SK-N-SH (cell line): ENCODE measurements at regions not wholly inside any gene's neighbourhood (a gene's known extent, or its start where the extent isn't known, plus 50 kb on each side); places are given as distances from the start of the nearest gene placed in this dataset.
"Not testable (repeated sequence)": the region's sequence is repeated elsewhere in the genome, so short reads cannot be mapped to it uniquely, and the experiment has no call there.

Source experiments
- CTCF ChIA-PET: fragments of 300-600, 350-600 bp; formaldehyde crosslinking; extraction: SDS; loops from one replicate; lab custom pipeline; 2021; lab: Yijun Ruan, JAX
- POLR2A ChIA-PET: fragments of 350-600 bp; sonication (Branson Sonifier 250); formaldehyde crosslinking; extraction: SDS; loops from one replicate; lab custom pipeline; 2020; ENCODE audit warnings: antibody characterized with exemption, inconsistent platforms; lab: Yijun Ruan, JAX
- DNase-seq: peaks from one replicate; pipeline ENCODE4 v3.0.0; 2012
- H2AFZ ChIP-seq: fragments of 200-600 bp; sonication (generic); 2 replicates; pipeline ENCODE4 v1.8.1; 2016; ENCODE audit warnings: antibody characterized with exemption, mild to moderate bottlenecking, low read depth
- H3F3A ChIP-seq: fragments of 200-600 bp; sonication (generic); replicated peaks from 2 replicates; pipeline ENCODE3; 2016; ENCODE audit warnings: antibody characterized with exemption, mild to moderate bottlenecking; ENCODE audit not compliant: insufficient read depth
- H3K27ac ChIP-seq, 2 experiments: fragments of 200-500 bp in 1 of 2; fragments of 200-600 bp in 1 of 2; sonication (Bioruptor generic) in 1 of 2; sonication (generic), shearing (Covaris generic) in 1 of 2; 2 replicates each; pipeline versions ENCODE4 v1.5.1 to v1.6.1; 2014 to 2016; ENCODE audit warnings: low read depth in 2 of 2, inconsistent platforms in 1 of 2, low read length in 1 of 2, mild to moderate bottlenecking in 1 of 2, mixed read lengths in 1 of 2
- H3K27me3 ChIP-seq: fragments of 200-600 bp; sonication (generic), shearing (Covaris generic); 2 replicates; pipeline ENCODE4 v1.6.1; 2016; ENCODE audit warnings: mixed run types; ENCODE audit not compliant: insufficient read depth
- H3K36me3 ChIP-seq, 2 experiments: fragments of 200-500 bp in 1 of 2; fragments of 200-600 bp in 1 of 2; sonication (Bioruptor generic) in 1 of 2; sonication (generic) in 1 of 2; replicated peaks in 1 of 2; 2 replicates each; pipeline versions ENCODE3 to v1.5.1; 2014 to 2016; ENCODE audit warnings: low read length in 1 of 2, mild to moderate bottlenecking in 1 of 2; ENCODE audit not compliant: insufficient read depth in 2 of 2, control insufficient read depth in 1 of 2
- H3K4me1 ChIP-seq, 2 experiments: fragments of 200-500 bp in 1 of 2; fragments of 200-600 bp in 1 of 2; sonication (Bioruptor generic) in 1 of 2; sonication (generic), shearing (Covaris generic) in 1 of 2; 2 replicates each; pipeline versions ENCODE4 v1.5.1 to v1.6.1; 2014 to 2016; ENCODE audit warnings: low read depth in 1 of 2, low read length in 1 of 2, mixed run types in 1 of 2; ENCODE audit not compliant: insufficient read depth in 2 of 2, control insufficient read depth in 1 of 2
- H3K4me2 ChIP-seq: fragments of 200-600 bp; sonication (generic), shearing (Covaris generic); 2 replicates; pipeline ENCODE4 v1.6.1; 2017; ENCODE audit warnings: mixed run types
- H3K4me3 ChIP-seq, 2 experiments: fragments of 200-500 bp in 1 of 2; fragments of 200-600 bp in 1 of 2; sonication (Bioruptor generic) in 1 of 2; sonication (generic), shearing (Covaris generic) in 1 of 2; 2 replicates each; pipeline versions ENCODE4 v1.5.1 to v1.8.1; 2014 to 2016; ENCODE audit warnings: low read depth in 2 of 2, inconsistent platforms in 1 of 2, low read length in 1 of 2, mild to moderate bottlenecking in 1 of 2, mixed read lengths in 1 of 2, moderate library complexity in 1 of 2
- H3K79me2 ChIP-seq: fragments of 200-600 bp; sonication (generic); 2 replicates; pipeline ENCODE4 v1.8.1; 2017; ENCODE audit warnings: mild to moderate bottlenecking; ENCODE audit not compliant: insufficient read depth
- H3K9ac ChIP-seq: fragments of 200-600 bp; sonication (generic); 2 replicates; pipeline ENCODE4 v1.6.1; 2017; ENCODE audit warnings: mixed run types
- H3K9me2 ChIP-seq: fragments of 200-600 bp; sonication (generic); 2 replicates; pipeline ENCODE4 v1.6.1; 2017; ENCODE audit warnings: mixed run types
- H3K9me3 ChIP-seq: fragments of 200-600 bp; sonication (generic); 2 replicates; pipeline ENCODE4 v1.6.1; 2017; ENCODE audit warnings: mixed run types, mild to moderate bottlenecking, moderate library complexity
- H4K20me1 ChIP-seq: fragments of 200-600 bp; sonication (generic); 2 replicates; pipeline ENCODE4 v1.6.1; 2017; ENCODE audit warnings: mild to moderate bottlenecking, mixed run types; ENCODE audit not compliant: insufficient read depth
- CHD2 ChIP-seq: fragments of 150-350 bp; IDR thresholded peaks from 2 replicates; pipeline ENCODE4 v1.6.1; 2018; ENCODE audit warnings: low read length; ENCODE audit not compliant: partially characterized antibody
- EP300 ChIP-seq, 2 experiments: IDR thresholded peaks; 2 replicates each; pipeline versions ENCODE4 v1.4.0 to v1.6.1; 2012; ENCODE audit warnings: borderline replicate concordance in 1 of 2, low read depth in 1 of 2, low read length in 1 of 2
- EZH2phosphoT487 ChIP-seq: fragments of 200-600 bp; sonication (generic); IDR thresholded peaks from 2 replicates; pipeline ENCODE4 v1.6.1; 2017; ENCODE audit warnings: low read depth, mixed run types, mild to moderate bottlenecking, antibody characterized with exemption, moderate library complexity, borderline replicate concordance
- FOSL2 ChIP-seq: IDR thresholded peaks from 2 replicates; pipeline ENCODE4 v1.4.0; 2012; ENCODE audit warnings: low read depth, mild to moderate bottlenecking, moderate library complexity, borderline replicate concordance
- FOXJ3 ChIP-seq: sonication (generic); formaldehyde crosslinking; IDR thresholded peaks from 2 replicates; pipeline ENCODE4 v1.5.1; 2020; ENCODE audit warnings: mild to moderate bottlenecking, missing genetic modification reagents
- FOXM1 ChIP-seq: IDR thresholded peaks from 2 replicates; pipeline ENCODE4 v1.4.0; 2012; ENCODE audit warnings: low read depth, mild to moderate bottlenecking
- GABPA ChIP-seq: IDR thresholded peaks from 2 replicates; pipeline ENCODE4 v1.4.0; 2012; ENCODE audit warnings: low read depth, mild to moderate bottlenecking
- GATA2 ChIP-seq: sonication (generic); formaldehyde crosslinking; IDR thresholded peaks from 2 replicates; pipeline ENCODE4 v1.5.0; 2020; ENCODE audit warnings: mild to moderate bottlenecking, missing genetic modification reagents
- NRF1 ChIP-seq: IDR thresholded peaks from 2 replicates; pipeline ENCODE4 v1.6.1; 2012; ENCODE audit warnings: low read depth, mild to moderate bottlenecking, low read length
- RXRA ChIP-seq: IDR thresholded peaks from 2 replicates; pipeline ENCODE4 v1.4.0; 2012; ENCODE audit warnings: low read depth, mild to moderate bottlenecking, borderline replicate concordance
- TAF1 ChIP-seq: IDR thresholded peaks from 2 replicates; pipeline ENCODE4 v1.6.1; 2012; ENCODE audit warnings: low read depth, mild to moderate bottlenecking, low read length, moderate library complexity, borderline replicate concordance
- TCF12 ChIP-seq: IDR thresholded peaks from 2 replicates; pipeline ENCODE4 v1.4.0; 2012
- YY1 ChIP-seq: IDR thresholded peaks from 2 replicates; pipeline ENCODE4 v1.4.0; 2012; ENCODE audit warnings: low read depth, mild to moderate bottlenecking
- ZBTB33 ChIP-seq: IDR thresholded peaks from 2 replicates; pipeline ENCODE4 v1.4.0; 2012; ENCODE audit warnings: low read depth, borderline replicate concordance
- WGBS: methylation state at CpG from one replicate; pipeline ENCODE4 v1.1.6; 2017; ENCODE audit warnings: low lambda C conversion rate; 5-methylcytosine and 5-hydroxymethylcytosine counted together
- TF ChIP-seq, protein P1 (sequence below): IDR thresholded peaks from 2 replicates; pipeline ENCODE4 v1.6.1; 2012; ENCODE audit warnings: mild to moderate bottlenecking, low read depth, low read length, moderate library complexity

DNA sequence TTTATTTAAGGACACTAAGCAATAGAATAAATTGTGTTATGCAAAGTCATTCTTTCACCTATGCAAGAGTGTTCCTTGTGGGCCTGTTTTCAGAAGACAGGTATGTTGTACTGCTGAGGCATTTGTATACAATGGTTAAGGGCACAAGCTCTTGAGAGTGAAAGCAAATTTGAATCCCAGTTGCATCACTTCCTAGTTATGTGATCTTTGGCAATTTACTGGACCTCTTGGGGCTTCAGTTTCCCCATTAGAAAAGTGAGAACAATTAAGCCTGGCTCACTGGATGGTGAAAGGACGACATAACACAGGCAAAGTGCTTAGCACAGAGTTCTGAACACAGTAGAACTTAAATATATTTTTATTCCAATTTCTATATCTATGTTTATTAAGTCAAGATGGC lies 117.4 kb downstream of the EFHB start (continued):
- no peak for TF ChIP-seq FOSL2
- TF ChIP-seq CHD2 = no peak
- TF ChIP-seq RXRA = no peak
- no peak for TF ChIP-seq TAF1

DNA sequence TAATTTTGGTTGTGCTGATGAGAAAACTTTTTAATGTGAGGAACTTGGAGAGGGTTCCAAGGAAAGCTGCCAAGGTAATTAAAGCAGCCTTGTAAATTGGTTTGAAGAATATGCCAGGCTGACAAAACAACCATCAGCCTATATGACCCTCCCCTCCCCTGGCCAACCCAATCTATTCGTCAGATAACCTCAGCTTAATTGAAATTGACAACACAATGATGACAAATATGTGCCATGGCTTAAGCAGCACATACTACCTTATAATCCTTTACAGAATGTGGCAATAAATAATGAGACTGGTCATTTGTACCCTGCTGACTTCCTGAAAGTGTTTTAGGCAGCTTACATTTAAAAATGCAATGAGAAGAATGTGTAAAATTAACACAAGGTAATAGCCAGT lies 118.2 kb downstream of the EFHB start:
- TF ChIP-seq GATA2 (CRISPR knock-in tag) (no peak), NRF1 (no peak), YY1 (no peak), EP300 (IDR thresholded peaks at IDR 0.05; ENCODE audit: borderline replicate concordance in 1 of 2, low read depth in 1 of 2, low read length in 1 of 2) (no peak)
- TF ChIP-seq, all 33 proteins: peak for 0
- Histone ChIP-seq H3K79me2 (no peaks in the 10 kb centered on the region), H3K9me3 (no peaks in the 10 kb centered on the region), H3K36me3 (no peaks in the 10 kb centered on the region), H3K4me1 (no peaks in the 10 kb centered on the region; a peak in 1 of 4 replicates), H3K27ac (no peak overlapping the region), H3K4me2 (no peak overlapping the region), H2AFZ (no peak overlapping the region), H3K9me2 (no peaks in the 10 kb centered on the region), H4K20me1 (no peaks in the 10 kb centered on the region), H3K9ac (no peak overlapping the region), H3K4me3 (no peak overlapping the region), H3K27me3 (no peaks in the 10 kb centered on the region), H3F3A (no peaks in the 10 kb centered on the region)
- 18% methylated on average over 1 of the region's 1 CpG for WGBS
- ChIA-PET CTCF (no interaction called here), POLR2A (no interaction called here)
- no peak for DNase-seq

- H4K20me1 ChIP-seq, DNase-seq, H3K9ac ChIP-seq, H3K9me3 ChIP-seq, H3K4me1 ChIP-seq, H3F3A ChIP-seq, H3K9me2 ChIP-seq, H3K79me2 ChIP-seq, H3K4me3 ChIP-seq, H3K4me2 ChIP-seq, H3K27ac ChIP-seq, H3K27me3 ChIP-seq, CTCF ChIA-PET, POLR2A ChIA-PET, H2AFZ ChIP-seq, H3K36me3 ChIP-seq: not testable (repeated sequence)
- 37% methylated on average over 7 of the region's 7 CpGs for WGBS
Observed at GRCh38 chr3:19813743-19814142, 120.3 kb downstream of the EFHB start.

- H3K9me2 ChIP-seq = no peaks in the 10 kb centered on the region
- no peaks in the 10 kb centered on the region for H3K27me3 ChIP-seq
- POLR2A ChIA-PET = no interaction called here
- no peaks in the 10 kb centered on the region for H3F3A ChIP-seq
- no peaks in the 10 kb centered on the region for H4K20me1 ChIP-seq
- peak; percentile 18 for DNase-seq
- H3K4me3 ChIP-seq = no peak overlapping the region
- H3K79me2 ChIP-seq = no peaks in the 10 kb centered on the region
- H3K4me2 ChIP-seq = no peak overlapping the region
- no peaks in the 10 kb centered on the region for H3K36me3 ChIP-seq
- H3K9me3 ChIP-seq = no peaks in the 10 kb centered on the region
- no peaks in the 10 kb centered on the region; a peak in 1 of 4 replicates for H3K4me1 ChIP-seq
- no peak overlapping the region for H2AFZ ChIP-seq
- H3K9ac ChIP-seq = no peak overlapping the region
- WGBS = 11% methylated on average over 3 of the region's 3 CpGs
- CTCF ChIA-PET = no interaction called here
- no peak overlapping the region for H3K27ac ChIP-seq
- TF ChIP-seq YY1 (no peak), EP300 (IDR thresholded peaks at IDR 0.05; ENCODE audit: borderline replicate concordance in 1 of 2, low read depth in 1 of 2, low read length in 1 of 2) (no peak), FOXJ3 (CRISPR knock-in tag) (no peak), EZH2phosphoT487 (no peak), TCF12 (no peak), FOXM1 (no peak), RXRA (no peak), GABPA (no peak), CHD2 (no peak), ZBTB33 (no peak), GATA2 (CRISPR knock-in tag) (no peak), TAF1 (no peak)
- TF ChIP-seq, protein P1, sequence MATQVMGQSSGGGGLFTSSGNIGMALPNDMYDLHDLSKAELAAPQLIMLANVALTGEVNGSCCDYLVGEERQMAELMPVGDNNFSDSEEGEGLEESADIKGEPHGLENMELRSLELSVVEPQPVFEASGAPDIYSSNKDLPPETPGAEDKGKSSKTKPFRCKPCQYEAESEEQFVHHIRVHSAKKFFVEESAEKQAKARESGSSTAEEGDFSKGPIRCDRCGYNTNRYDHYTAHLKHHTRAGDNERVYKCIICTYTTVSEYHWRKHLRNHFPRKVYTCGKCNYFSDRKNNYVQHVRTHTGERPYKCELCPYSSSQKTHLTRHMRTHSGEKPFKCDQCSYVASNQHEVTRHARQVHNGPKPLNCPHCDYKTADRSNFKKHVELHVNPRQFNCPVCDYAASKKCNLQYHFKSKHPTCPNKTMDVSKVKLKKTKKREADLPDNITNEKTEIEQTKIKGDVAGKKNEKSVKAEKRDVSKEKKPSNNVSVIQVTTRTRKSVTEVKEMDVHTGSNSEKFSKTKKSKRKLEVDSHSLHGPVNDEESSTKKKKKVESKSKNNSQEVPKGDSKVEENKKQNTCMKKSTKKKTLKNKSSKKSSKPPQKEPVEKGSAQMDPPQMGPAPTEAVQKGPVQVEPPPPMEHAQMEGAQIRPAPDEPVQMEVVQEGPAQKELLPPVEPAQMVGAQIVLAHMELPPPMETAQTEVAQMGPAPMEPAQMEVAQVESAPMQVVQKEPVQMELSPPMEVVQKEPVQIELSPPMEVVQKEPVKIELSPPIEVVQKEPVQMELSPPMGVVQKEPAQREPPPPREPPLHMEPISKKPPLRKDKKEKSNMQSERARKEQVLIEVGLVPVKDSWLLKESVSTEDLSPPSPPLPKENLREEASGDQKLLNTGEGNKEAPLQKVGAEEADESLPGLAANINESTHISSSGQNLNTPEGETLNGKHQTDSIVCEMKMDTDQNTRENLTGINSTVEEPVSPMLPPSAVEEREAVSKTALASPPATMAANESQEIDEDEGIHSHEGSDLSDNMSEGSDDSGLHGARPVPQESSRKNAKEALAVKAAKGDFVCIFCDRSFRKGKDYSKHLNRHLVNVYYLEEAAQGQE = no peak
Observed at GRCh38 chr3:19811689-19812088, 122.3 kb downstream of the EFHB start.
